HepG2 (cell line): ENCODE measurements at regions not wholly inside any gene's neighbourhood (a gene's known extent, or its start where the extent isn't known, plus 50 kb on each side); places are given as distances from the start of the nearest gene placed in this dataset.

ENCODE experiments used
- ATAC-seq: fragments of 200-7000 bp; cut with Tn5 transposase; 3 replicates; pipeline ENCODE4 v1.9.1; 2020; ENCODE audit warnings: mild to moderate bottlenecking, moderate library complexity
- BruUV-seq: library from RNA; stranded (reverse); fragments of 400-500 nt; replicated peaks from 2 replicates; lab custom pipeline; 2021; lab: Mats Ljungman, UMichigan
- CTCF ChIA-PET: fragments of 300-600 bp; formaldehyde crosslinking; extraction: SDS; loops from one replicate; lab custom pipeline; 2021; ENCODE audit warnings: low total read pairs, inconsistent platforms, low intra/inter-chr PET ratio; lab: Yijun Ruan, JAX
- POLR2A ChIA-PET: fragments of 350-600 bp; sonication (Branson Sonifier 250); formaldehyde crosslinking; loops from one replicate; lab custom pipeline; 2020; ENCODE audit warnings: antibody characterized with exemption, inconsistent platforms; lab: Yijun Ruan, JAX
- DNase-seq: peaks from one replicate; pipeline ENCODE4 v3.0.0-alpha.2; 2015; ENCODE audit warnings: low spot score
- FAIRE-seq: peaks from 3 replicates; lab custom pipeline; 2011; peaks lifted over from hg19 to GRCh38; lab: Jason Lieb, UNC
- H2AFZ ChIP-seq: one replicate; pipeline ENCODE4 v1.6.1; 2011; ENCODE audit warnings: low read length, inconsistent platforms
- H3K27ac ChIP-seq: fragments of 300-600 bp; 3 replicates; pipeline ENCODE4 v1.8.0; 2011; ENCODE audit warnings: mixed run types, mild to moderate bottlenecking, mixed read lengths, low read length, inconsistent platforms; ENCODE audit not compliant: insufficient read depth; ENCODE audit errors: extremely low read length
- H3K27me3 ChIP-seq, 2 experiments: fragments of 200-600 bp in 1 of 2; 2 replicates in 1 of 2; 3 replicates in 1 of 2; pipeline versions ENCODE4 v1.6.0 to v1.8.0; 2011; ENCODE audit warnings: low read length in 2 of 2, mild to moderate bottlenecking in 2 of 2, moderate library complexity in 2 of 2, inconsistent platforms in 1 of 2; ENCODE audit not compliant: insufficient read depth in 2 of 2, control insufficient read depth in 1 of 2
- H3K36me3 ChIP-seq, 2 experiments: fragments of 200-600 bp in 1 of 2; replicated peaks in 1 of 2; 2 replicates in 1 of 2; 3 replicates in 1 of 2; pipeline versions ENCODE4 v1.5.1 to v1.8.0; 2011; ENCODE audit warnings: low read length in 2 of 2, inconsistent platforms in 1 of 2; ENCODE audit not compliant: insufficient read depth in 2 of 2, control insufficient read depth in 1 of 2
- H3K4me1 ChIP-seq: 2 replicates; pipeline ENCODE4 v1.5.1; 2012; ENCODE audit warnings: low read length, inconsistent platforms; ENCODE audit not compliant: insufficient read depth
- H3K4me2 ChIP-seq: 2 replicates; pipeline ENCODE4 v1.6.0; 2011; ENCODE audit warnings: low read depth, low read length, inconsistent platforms
- H3K4me3 ChIP-seq, 3 experiments: fragments of 200-600 bp in 1 of 3; sonication (generic), shearing (Covaris generic) in 1 of 3; replicated peaks in 1 of 3; 2 replicates each; pipeline ENCODE4 v1.5.1; 2011 to 2016; ENCODE audit warnings: low read length in 3 of 3, inconsistent platforms in 2 of 3, low read depth in 2 of 3, mild to moderate bottlenecking in 2 of 3, control low read depth in 1 of 3, mixed read lengths in 1 of 3; ENCODE audit not compliant: insufficient read depth in 1 of 3
- H3K79me2 ChIP-seq: one replicate; pipeline ENCODE4 v1.6.1; 2011; ENCODE audit warnings: low read length, inconsistent platforms; ENCODE audit not compliant: insufficient read depth
- H3K9ac ChIP-seq: 2 replicates; pipeline ENCODE4 v1.6.0; 2011; ENCODE audit warnings: mild to moderate bottlenecking, low read depth, low read length, inconsistent platforms; ENCODE audit not compliant: insufficient read depth
- H3K9me3 ChIP-seq: 2 replicates; pipeline ENCODE4 v1.5.1; 2012; ENCODE audit warnings: mild to moderate bottlenecking, low read length
- H4K20me1 ChIP-seq: 2 replicates; pipeline ENCODE4 v1.6.0; 2011; ENCODE audit warnings: inconsistent platforms, mild to moderate bottlenecking, low read length, moderate library complexity; ENCODE audit not compliant: insufficient read depth
- ETS1 ChIP-seq: sonication (generic); formaldehyde crosslinking; IDR thresholded peaks from 2 replicates; pipeline ENCODE4 v1.4.0; 2020; ENCODE audit warnings: missing genetic modification reagents
- KDM2A ChIP-seq: sonication (generic); formaldehyde crosslinking; IDR thresholded peaks from 2 replicates; pipeline ENCODE4 v1.4.0; 2020; ENCODE audit warnings: low read depth, missing genetic modification reagents, borderline replicate concordance
- MTF2 ChIP-seq: sonication (generic); formaldehyde crosslinking; IDR thresholded peaks from 2 replicates; pipeline ENCODE4 v1.5.0; 2020; ENCODE audit warnings: missing genetic modification reagents, borderline replicate concordance
- NFRKB ChIP-seq: fragments of 450-650 bp; IDR thresholded peaks from 2 replicates; pipeline ENCODE4 v1.6.1; 2017
- PAXIP1 ChIP-seq: sonication (generic); formaldehyde crosslinking; conservative IDR thresholded peaks from 2 replicates; pipeline ENCODE4 v1.4.0; 2020; ENCODE audit warnings: mild to moderate bottlenecking, missing genetic modification reagents, moderate library complexity
- SIN3B ChIP-seq: fragments of 150-350 bp; IDR thresholded peaks from 2 replicates; pipeline ENCODE4 v1.6.1; 2014; ENCODE audit warnings: low read length
- SMC3 ChIP-seq: IDR thresholded peaks from 2 replicates; pipeline ENCODE4 v1.6.1; 2011; ENCODE audit warnings: low read length, improper control_type of control experiment
- ZFAT ChIP-seq: sonication (generic); formaldehyde crosslinking; conservative IDR thresholded peaks from 2 replicates; pipeline ENCODE4 v1.8.1; 2023; ENCODE audit warnings: missing genetic modification reagents, inconsistent platforms
- ZNF24 ChIP-seq: fragments of 450-650 bp; IDR thresholded peaks from 2 replicates; pipeline ENCODE4 v1.6.1; 2017; ENCODE audit warnings: antibody characterized with exemption, mild to moderate bottlenecking
- ZNF547 ChIP-seq: sonication (generic); formaldehyde crosslinking; IDR thresholded peaks from 2 replicates; pipeline ENCODE4 v1.5.1; 2020; ENCODE audit warnings: mild to moderate bottlenecking, missing genetic modification reagents
- ZNF598 ChIP-seq: sonication (generic); formaldehyde crosslinking; IDR thresholded peaks from 2 replicates; pipeline ENCODE4 v1.5.1; 2020; ENCODE audit warnings: mild to moderate bottlenecking, missing genetic modification reagents, borderline replicate concordance
- WGBS: methylation state at CpG from one replicate; pipeline ENCODE4 v1.1.6; 2017; ENCODE audit warnings: low lambda C conversion rate; 5-methylcytosine and 5-hydroxymethylcytosine counted together
- in situ Hi-C: cut with HindIII; loops from 2 replicates; pipeline ENCODE4 v1.10.0; 2017; ENCODE audit warnings: low pct_unique_long_range_greater_than_20kb; ENCODE audit not compliant: extremely low pct_ligation_motif_present
- intact Hi-C: fragments of 100-400 bp; cut with micrococcal nuclease; formaldehyde crosslinking; loops from one replicate; pipeline ENCODE4 v1.10.0; 2022; ENCODE audit not compliant: unreplicated experiment
- TF ChIP-seq, protein P1 (sequence below): sonication (generic); formaldehyde crosslinking; IDR thresholded peaks from 2 replicates; pipeline ENCODE4 v1.9.0; 2021; ENCODE audit warnings: missing genetic modification reagents, mild to moderate bottlenecking, borderline replicate concordance

DNA sequence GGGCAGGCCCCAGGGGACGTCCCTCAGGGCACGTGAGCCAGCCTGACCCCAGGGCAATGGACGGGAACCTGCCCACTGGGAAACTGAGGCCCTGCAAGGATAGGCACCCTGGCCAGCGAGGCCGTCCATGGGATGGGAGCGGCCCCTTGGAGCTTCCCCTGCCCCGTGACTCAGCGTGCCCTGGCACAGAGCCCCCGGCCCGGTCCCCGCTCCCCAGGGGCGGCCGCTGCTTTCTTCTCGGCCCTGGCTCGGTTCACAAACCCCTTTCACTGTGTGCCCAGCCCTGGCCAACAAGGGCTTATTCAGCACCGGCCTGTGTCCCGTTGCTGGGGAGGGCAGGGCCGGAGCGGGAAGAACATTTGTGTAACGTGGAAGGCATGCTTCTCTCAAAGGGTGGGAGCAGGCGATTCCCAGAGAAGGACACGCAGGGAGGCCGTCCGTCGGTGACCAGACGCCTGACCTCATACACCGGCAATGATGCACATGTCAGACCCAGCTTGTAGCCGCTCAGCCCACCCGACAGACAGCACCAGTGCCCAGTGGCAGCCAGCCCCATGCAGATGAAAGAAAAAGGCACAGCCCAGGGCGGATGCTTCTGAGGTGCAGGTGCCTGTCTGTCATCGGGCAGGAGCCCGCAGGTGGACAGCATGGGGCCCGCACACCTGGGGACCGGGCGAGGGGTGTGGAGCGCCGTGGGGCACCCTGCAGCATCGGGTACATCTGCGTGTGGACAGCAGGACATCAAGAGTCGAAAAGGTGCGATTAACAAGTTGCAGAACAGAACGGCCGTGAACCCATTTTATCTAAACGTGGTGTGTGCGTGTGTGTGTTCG, 94.5 kb downstream of the PDGFA start:
- Histone ChIP-seq H3K4me3 (no peak overlapping the region), H2AFZ (no peak overlapping the region), H3K4me1 (peaks cover 10% of the 10 kb centered on the region), H3K27me3 (peaks cover 20 to 53% of the 10 kb centered on the region in 2 experiments; a peak in 4 of 5 replicates), H3K27ac (no peak overlapping the region), H3K79me2 (no peaks in the 10 kb centered on the region), H3K9me3 (no peaks in the 10 kb centered on the region), H3K9ac (no peak overlapping the region), H3K4me2 (no peak overlapping the region), H3K36me3 (no peaks in the 10 kb centered on the region), H4K20me1 (no peaks in the 10 kb centered on the region)
- TF ChIP-seq SMC3, result no peak
- FAIRE-seq (no peak), ATAC-seq (no peak), DNase-seq (no peak)
- intact Hi-C loops, result loop anchor here (10.0 kb wide), 1 partner anchor 50 kb away; no protein-coding TSS in a partner anchor
- ChIA-PET CTCF (no interaction called here), POLR2A (no interaction called here)
- BruUV-seq, result no TSS peak
- WGBS, result 62% methylated on average over 34 of the region's 46 CpGs
- in situ Hi-C loops, result loop anchor here (5.0 kb wide), 1 partner anchor 93 kb away; no protein-coding TSS in a partner anchor

DNA sequence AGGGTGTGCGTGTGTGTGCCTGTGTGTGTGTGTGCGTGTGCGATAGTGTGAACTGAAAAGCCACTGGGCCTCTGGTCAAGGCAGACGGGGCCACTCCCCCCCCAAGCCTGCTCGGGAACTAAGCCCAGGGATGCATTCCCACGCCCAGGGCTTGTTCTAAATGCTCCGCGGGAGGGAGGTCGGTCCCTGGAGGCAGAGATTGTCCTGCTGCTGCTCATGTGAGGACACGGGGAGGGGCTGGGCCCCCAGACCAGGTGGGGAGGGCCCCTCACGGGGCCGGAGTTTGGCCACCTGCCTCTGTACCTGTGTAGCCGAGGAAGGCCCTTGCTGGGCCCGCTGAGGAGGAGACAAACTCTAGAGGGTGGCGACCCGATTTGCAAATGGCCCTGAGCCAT, 93.9 kb downstream of the PDGFA start:
- no TSS peak for BruUV-seq
- Histone ChIP-seq H3K4me3 (no peak overlapping the region), H3K4me2 (no peak overlapping the region), H3K9me3 (no peaks in the 10 kb centered on the region), H2AFZ (no peak overlapping the region), H3K79me2 (no peaks in the 10 kb centered on the region), H3K4me1 (peaks cover 10% of the 10 kb centered on the region), H4K20me1 (no peaks in the 10 kb centered on the region), H3K27me3 (peaks cover 18 to 47% of the 10 kb centered on the region in 2 experiments; a peak in 3 of 5 replicates), H3K36me3 (no peaks in the 10 kb centered on the region), H3K27ac (no peak overlapping the region), H3K9ac (no peak overlapping the region)
- in situ Hi-C loops (no loop called here), intact Hi-C loops (loop anchor here (10.0 kb wide), 1 partner anchor 51 kb away; no protein-coding TSS in a partner anchor)
- POLR2A ChIA-PET, result no interaction called here
- CTCF ChIA-PET, result no interaction called here
- DNase-seq (no peak), ATAC-seq (no peak), FAIRE-seq (no peak)
- 60% methylated on average over 1 of the region's 16 CpGs for WGBS
- TF ChIP-seq ZNF547 (no peak), ZNF24 (no peak), ZNF598 (CRISPR knock-in tag) (no peak), ETS1 (no peak), PAXIP1 (CRISPR knock-in tag) (no peak), KDM2A (CRISPR knock-in tag) (no peak), NFRKB (no peak), SIN3B (no peak), MTF2 (CRISPR knock-in tag) (no peak), ZFAT (CRISPR knock-in tag) (no peak)
- TF ChIP-seq, protein P1, sequence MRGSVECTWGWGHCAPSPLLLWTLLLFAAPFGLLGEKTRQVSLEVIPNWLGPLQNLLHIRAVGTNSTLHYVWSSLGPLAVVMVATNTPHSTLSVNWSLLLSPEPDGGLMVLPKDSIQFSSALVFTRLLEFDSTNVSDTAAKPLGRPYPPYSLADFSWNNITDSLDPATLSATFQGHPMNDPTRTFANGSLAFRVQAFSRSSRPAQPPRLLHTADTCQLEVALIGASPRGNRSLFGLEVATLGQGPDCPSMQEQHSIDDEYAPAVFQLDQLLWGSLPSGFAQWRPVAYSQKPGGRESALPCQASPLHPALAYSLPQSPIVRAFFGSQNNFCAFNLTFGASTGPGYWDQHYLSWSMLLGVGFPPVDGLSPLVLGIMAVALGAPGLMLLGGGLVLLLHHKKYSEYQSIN, result no peak
